ENCODE measurements at regions not wholly inside any gene's neighbourhood (a gene's known extent, or its start where the extent isn't known, plus 50 kb on each side); places are given as distances from the start of the nearest gene placed in this dataset.

DNA sequence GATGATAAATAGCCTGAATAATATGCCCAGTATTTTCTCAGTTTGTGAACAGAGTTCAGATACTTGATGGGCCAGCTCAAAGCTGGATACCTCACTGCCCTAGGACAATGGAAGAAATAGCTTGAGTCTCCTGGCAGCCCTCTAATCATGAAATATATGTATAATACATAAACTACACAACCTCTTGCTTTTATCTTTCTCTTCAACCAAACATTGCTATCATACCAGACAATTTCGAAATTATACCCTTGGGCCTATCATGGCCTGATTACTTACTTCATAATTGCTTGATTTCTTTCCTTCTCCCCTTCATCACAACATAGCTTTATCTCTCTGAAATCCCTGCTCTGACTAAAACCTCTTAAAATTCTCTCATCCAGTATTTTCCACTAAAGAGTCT lies 1144.9 kb upstream of the C9orf72 start:
- 0% methylated on average over 1 of the region's 1 CpG for WGBS (ENCODE audit: low lambda C conversion rate)
- CTCF ChIA-PET (ENCODE audit: low intra/inter-chr PET ratio, low total read pairs), result no interaction called here

More for the DNA sequence above, 1144.9 kb upstream of the C9orf72 start:
- intact Hi-C loops (cut with micrococcal nuclease; ENCODE audit: unreplicated experiment) (no loop called here), in situ Hi-C loops (cut with HindIII; ENCODE audit: extremely low pct_ligation_motif_present, low pct_unique_long_range_greater_than_20kb) (no loop called here)
- DNase-seq (ENCODE audit: low spot score), result no peak
- Histone ChIP-seq H3K4me1 (ENCODE audit: insufficient read depth, low read length) (no peaks in the 10 kb centered on the region), H2AFZ (ENCODE audit: low read length) (no peak overlapping the region), H3K4me2 (ENCODE audit: low read depth, low read length) (no peak overlapping the region), H3K4me3 (replicated peaks in 1 of 3; ENCODE audit: insufficient read depth in 1 of 3, low read depth in 2 of 3, low read length in 3 of 3) (no peak overlapping the region), H3K9ac (ENCODE audit: insufficient read depth, low read depth, low read length) (no peak overlapping the region), H3K27ac (ENCODE audit: extremely low read length, insufficient read depth, low read length) (no peak overlapping the region), H3K36me3 (replicated peaks in 1 of 2; ENCODE audit: control insufficient read depth in 1 of 2, insufficient read depth in 2 of 2, low read length in 2 of 2) (no peaks in the 10 kb centered on the region), H4K20me1 (ENCODE audit: insufficient read depth, low read length) (no peaks in the 10 kb centered on the region), H3K79me2 (ENCODE audit: insufficient read depth, low read length) (no peaks in the 10 kb centered on the region), H3K27me3 (ENCODE audit: control insufficient read depth in 1 of 2, insufficient read depth in 2 of 2, low read length in 2 of 2) (no peaks in the 10 kb centered on the region), H3K9me3 (ENCODE audit: low read length) (no peaks in the 10 kb centered on the region)
- no peak for FAIRE-seq
- POLR2A ChIA-PET, result no interaction called here
- no peak for ATAC-seq
- no TSS peak for BruUV-seq (replicated peaks)
- no peak for TF ChIP-seq KDM1A (CRISPR knock-in tag; IDR thresholded peaks at IDR 0.05)
- TF ChIP-seq, protein P1, sequence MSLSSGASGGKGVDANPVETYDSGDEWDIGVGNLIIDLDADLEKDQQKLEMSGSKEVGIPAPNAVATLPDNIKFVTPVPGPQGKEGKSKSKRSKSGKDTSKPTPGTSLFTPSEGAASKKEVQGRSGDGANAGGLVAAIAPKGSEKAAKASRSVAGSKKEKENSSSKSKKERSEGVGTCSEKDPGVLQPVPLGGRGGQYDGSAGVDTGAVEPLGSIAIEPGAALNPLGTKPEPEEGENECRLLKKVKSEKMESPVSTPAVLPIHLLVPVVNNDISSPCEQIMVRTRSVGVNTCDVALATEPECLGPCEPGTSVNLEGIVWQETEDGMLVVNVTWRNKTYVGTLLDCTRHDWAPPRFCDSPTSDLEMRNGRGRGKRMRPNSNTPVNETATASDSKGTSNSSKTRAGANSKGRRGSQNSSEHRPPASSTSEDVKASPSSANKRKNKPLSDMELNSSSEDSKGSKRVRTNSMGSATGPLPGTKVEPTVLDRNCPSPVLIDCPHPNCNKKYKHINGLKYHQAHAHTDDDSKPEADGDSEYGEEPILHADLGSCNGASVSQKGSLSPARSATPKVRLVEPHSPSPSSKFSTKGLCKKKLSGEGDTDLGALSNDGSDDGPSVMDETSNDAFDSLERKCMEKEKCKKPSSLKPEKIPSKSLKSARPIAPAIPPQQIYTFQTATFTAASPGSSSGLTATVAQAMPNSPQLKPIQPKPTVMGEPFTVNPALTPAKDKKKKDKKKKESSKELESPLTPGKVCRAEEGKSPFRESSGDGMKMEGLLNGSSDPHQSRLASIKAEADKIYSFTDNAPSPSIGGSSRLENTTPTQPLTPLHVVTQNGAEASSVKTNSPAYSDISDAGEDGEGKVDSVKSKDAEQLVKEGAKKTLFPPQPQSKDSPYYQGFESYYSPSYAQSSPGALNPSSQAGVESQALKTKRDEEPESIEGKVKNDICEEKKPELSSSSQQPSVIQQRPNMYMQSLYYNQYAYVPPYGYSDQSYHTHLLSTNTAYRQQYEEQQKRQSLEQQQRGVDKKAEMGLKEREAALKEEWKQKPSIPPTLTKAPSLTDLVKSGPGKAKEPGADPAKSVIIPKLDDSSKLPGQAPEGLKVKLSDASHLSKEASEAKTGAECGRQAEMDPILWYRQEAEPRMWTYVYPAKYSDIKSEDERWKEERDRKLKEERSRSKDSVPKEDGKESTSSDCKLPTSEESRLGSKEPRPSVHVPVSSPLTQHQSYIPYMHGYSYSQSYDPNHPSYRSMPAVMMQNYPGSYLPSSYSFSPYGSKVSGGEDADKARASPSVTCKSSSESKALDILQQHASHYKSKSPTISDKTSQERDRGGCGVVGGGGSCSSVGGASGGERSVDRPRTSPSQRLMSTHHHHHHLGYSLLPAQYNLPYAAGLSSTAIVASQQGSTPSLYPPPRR (CRISPR knock-in tag; IDR thresholded peaks at IDR 0.05; ENCODE audit: borderline replicate concordance), result no peak
- TF ChIP-seq RNF2 (conservative IDR thresholded peaks at IDR 0.05; ENCODE audit: low read depth), result no peak
- TF ChIP-seq XRCC5 (optimal IDR thresholded peaks at IDR 0.05; ENCODE audit: low read length), result no peak
- TF ChIP-seq, protein P2, sequence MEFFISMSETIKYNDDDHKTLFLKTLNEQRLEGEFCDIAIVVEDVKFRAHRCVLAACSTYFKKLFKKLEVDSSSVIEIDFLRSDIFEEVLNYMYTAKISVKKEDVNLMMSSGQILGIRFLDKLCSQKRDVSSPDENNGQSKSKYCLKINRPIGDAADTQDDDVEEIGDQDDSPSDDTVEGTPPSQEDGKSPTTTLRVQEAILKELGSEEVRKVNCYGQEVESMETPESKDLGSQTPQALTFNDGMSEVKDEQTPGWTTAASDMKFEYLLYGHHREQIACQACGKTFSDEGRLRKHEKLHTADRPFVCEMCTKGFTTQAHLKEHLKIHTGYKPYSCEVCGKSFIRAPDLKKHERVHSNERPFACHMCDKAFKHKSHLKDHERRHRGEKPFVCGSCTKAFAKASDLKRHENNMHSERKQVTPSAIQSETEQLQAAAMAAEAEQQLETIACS (CRISPR knock-in tag; IDR thresholded peaks at IDR 0.05), result no peak
- TF ChIP-seq ZNF337 (CRISPR knock-in tag; IDR thresholded peaks at IDR 0.05; ENCODE audit: borderline replicate concordance, low read depth), result no peak
- no peak for TF ChIP-seq ZNF253 (CRISPR knock-in tag; IDR thresholded peaks at IDR 0.05; ENCODE audit: borderline replicate concordance)
- TF ChIP-seq TCF7L2 (IDR thresholded peaks at IDR 0.05; ENCODE audit: low read depth, low read length), result no peak
- no peak for TF ChIP-seq KLF6 (CRISPR knock-in tag; IDR thresholded peaks at IDR 0.05)
